HG03135 (cell line): ENCODE measurements at regions not wholly inside any gene's neighbourhood (a gene's known extent, or its start where the extent isn't known, plus 50 kb on each side); places are given as distances from the start of the nearest gene placed in this dataset.
"Not testable (repeated sequence)": the region's sequence is repeated elsewhere in the genome, so short reads cannot be mapped to it uniquely, and the experiment has no call there.

Experiments used
- ATAC-seq: cut with Tn5 transposase; IDR thresholded peaks from one replicate; pipeline ENCODE4 v1.9.1; 2021; ENCODE audit warnings: mild to moderate bottlenecking, moderate library complexity; ENCODE audit not compliant: unreplicated experiment

- ATAC-seq = no peak
Observed at GRCh38 chr14:97804056-97804455, 1006.9 kb downstream of the VRK1 start.

- no peak for ATAC-seq
Observed at GRCh38 chr14:97806891-97807290, 1009.7 kb downstream of the VRK1 start.

DNA sequence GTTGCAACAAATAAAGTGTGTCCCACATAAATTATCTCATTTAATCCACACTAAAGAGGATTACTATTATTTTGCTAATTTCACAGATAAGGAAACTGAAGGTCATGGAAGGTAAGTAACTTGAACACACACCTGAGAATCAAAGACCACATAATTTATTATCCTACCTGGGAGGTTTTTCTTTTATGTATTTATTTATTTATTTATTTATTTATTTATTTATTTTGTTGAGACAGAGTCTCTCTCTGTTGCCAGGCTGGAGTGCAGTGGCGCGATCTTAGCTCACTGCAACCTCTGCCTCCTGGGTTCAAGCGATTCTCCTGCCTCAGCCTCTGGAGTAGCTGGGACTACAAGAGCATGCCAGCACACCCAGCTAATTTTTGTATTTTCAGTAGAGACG, 1011.4 kb downstream of the VRK1 start:
- not testable (repeated sequence) for ATAC-seq

DNA sequence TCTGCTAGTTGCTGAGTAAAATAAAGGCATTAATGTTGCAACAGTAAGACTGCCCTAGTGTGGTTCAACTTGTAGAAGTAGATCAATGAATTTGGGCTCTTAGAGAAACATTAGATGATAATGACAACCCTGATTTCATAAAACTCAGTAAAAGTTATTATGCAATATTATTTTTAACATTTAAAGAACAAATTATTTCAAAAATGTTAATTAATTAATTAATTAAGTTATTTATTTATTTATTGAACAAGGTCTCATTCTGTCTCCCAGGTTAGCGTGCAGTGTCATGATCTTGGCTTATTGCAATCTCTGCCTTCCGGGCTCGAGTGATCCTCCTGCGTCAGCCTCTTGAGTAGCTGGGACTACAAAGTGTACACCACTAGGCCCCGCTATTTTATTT, 1016.4 kb downstream of the VRK1 start:
- no peak for ATAC-seq

DNA sequence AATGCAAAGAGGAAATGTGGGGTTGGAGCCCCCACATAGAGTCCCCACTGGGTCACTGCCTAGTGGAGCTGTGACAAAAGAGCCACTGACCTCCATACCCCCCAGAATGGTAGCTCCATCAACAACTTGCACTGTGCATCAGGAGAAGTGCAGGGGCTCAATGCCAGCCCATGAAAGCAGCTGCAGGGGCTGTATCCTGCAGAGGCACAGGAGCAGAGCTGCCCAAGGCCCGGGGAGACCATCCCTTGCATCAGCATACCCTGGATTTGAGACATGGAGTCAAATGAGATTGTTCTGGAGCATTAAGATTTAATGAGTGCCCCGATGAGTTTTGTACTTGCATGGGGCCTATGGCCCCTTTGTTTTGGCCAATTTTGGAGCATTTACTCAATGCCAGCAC, 1023.6 kb downstream of the VRK1 start:
- ATAC-seq = no peak

GRCh38 chr14:97824218-97824617, 1027.0 kb downstream of the VRK1 start:
- ATAC-seq = no peak

DNA sequence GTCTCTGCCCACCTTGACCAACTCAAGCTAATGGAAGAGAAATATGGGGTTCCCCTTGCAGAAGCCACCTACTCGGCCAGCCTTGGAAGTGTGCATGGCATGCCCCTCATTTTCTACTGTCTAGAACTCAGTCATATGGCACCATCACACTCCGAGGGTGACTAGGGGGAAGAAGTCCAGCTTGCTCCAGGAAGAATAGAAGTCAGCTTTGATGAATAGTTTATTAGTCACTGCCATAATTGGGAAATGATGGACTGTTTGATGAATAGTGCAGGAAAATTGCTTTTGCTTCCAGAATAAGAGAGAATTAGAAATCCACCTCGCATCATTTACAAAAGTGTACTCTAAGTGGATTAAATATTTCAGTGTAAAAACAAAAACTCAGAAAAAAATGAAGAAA, 1030.6 kb downstream of the VRK1 start:
- no peak for ATAC-seq

DNA sequence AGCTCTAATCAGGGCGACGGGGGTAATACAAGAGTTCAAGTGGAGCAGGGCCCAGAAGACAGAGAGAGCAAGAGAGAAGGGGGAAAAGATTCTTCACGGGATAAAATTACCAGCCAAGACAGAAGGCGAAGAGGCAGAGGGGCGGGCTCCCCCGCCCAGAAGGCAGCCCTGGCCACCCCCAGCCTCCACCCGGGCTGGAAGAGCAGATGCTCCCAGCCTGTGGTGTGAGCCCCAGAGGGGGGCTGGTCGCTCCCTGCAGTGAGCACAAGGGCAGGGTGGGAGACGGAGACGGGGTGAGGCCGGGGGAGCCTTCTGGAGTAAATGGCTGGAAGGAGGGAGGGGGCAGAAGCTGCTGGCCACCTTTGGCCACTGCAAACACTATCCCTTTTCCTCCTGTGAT, 1035.6 kb downstream of the VRK1 start:
- no peak for ATAC-seq

DNA sequence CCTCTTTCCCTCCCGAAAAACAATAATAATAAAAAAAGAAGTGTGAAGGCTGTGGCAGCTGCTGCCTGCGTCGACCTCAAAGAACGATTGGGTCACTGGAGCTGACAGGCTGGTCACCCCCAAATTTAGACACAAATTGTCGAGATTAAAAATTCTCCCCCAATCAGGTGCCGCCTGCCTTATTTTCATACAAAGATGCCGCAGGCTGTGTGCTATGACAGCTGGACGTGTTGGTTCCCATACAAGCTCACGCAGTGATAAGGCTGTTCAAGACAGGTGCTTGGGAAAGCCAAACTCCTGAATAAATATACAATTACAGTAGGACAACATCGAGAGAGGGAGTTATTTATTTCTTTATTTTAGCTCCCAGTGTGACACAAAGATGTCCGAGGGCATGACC, 1041.8 kb downstream of the VRK1 start:
- no peak for ATAC-seq

GRCh38 chr14:97840159-97840558, 1043.0 kb downstream of the VRK1 start:
- ATAC-seq = no peak

- no peak for ATAC-seq
Observed at GRCh38 chr14:97841762-97842161, 1044.6 kb downstream of the VRK1 start.

DNA sequence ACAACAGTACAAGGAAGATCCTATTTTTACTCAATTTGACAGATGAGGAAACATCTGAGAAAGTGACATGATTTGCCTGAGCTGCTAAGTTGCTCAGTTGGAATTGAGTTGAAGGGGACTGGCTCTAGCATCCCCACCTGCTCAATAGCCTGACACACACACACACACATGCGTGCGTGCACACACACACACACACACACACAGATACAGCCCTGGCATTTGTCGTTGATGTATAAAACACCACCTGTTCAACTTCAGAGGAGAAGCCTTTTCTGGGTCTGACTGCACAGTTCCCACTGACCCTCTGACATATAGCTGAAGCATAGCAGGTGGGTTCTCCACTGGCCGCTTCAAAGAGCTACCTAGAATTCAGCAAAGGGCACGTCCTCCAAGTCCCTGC, 1045.9 kb downstream of the VRK1 start:
- no peak for ATAC-seq

DNA sequence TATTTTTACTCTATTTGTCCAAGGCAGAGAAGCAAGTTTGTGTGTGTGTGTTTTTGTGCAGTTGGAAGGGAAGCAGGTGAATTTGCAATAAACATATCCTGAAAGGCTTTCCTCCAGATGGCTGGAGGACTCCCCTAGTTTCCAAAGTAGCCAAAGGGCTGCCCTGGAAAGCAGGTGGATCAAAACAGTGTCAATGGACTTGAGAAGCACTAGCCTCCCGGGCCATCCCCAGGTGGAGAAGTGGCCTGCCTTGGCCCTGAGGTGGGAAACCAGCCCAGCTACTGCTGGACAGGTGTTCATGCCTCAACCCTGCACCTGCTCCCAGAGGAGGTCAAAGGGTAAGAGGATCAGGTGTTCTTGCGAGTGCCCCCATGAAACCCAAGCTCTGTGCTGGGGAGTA, 1046.9 kb downstream of the VRK1 start:
- no peak for ATAC-seq

DNA sequence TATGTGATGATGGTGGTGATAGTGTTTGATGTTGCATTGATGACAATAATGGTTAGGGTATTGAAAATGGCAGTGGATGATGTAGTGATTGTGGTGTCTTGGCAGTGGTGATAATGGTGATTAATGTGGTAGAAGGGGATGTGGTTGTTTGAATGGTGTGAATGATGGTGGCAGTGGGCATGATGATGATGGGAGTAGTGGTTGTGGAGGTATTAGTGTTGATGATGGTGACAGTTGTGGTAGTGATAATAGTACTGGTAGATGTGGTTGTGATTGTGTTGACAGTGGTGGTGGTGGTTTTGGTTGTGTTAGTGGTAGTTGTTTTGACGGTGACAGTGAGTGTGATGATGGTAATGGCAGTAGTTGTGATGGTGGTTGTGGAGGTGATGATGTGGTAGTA, 1049.0 kb downstream of the VRK1 start:
- no peak for ATAC-seq

GRCh38 chr14:97848317-97848980, 1051.3 kb downstream of the VRK1 start:
- no peak for ATAC-seq

GRCh38 chr14:97850466-97850865, 1053.3 kb downstream of the VRK1 start:
- ATAC-seq = no peak

GRCh38 chr14:97850886-97851285, 1053.7 kb downstream of the VRK1 start:
- ATAC-seq = no peak

- ATAC-seq = no peak
Observed at GRCh38 chr14:97851428-97851995, 1054.3 kb downstream of the VRK1 start.

- ATAC-seq = no peak
Observed at GRCh38 chr14:97854918-97855317, 1057.7 kb downstream of the VRK1 start.

DNA sequence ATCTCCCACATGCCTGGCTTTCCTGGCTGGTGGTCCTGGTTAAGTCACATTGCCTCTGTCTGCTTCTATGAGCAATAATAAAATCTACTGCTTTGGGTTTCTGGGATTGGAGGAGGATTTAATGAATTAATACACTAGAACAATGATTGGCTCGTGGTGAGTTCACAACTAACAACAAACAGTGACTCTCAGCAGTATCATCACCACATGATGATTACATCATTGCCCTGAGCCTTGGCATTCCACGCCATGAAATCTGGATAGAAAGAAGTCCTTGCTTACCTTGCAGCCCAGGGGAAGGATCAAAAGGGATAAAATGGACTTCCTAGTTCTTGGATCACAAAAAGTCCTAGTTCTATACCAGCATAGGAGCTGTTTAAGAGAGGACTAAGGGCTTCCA, 1069.0 kb downstream of the VRK1 start:
- no peak for ATAC-seq

DNA sequence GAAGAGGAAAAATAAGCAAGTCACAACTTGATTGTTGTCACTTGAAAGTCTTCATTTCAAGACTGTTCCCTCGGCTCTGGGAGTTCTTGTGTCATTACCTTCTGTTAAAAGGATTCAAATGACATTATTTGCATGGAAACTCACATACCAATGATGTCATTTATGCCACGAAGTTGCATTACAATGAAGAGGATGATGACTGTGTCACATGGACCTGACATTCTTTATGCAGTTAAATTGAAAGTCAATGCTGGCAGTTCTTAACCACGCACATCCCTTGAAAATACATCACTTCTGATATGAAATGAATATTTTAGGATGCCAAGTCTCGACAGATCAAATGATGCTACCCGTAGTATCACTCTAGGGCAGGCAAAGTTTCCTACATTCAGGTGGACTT, 1069.5 kb downstream of the VRK1 start:
- no peak for ATAC-seq

- ATAC-seq = no peak
Observed at GRCh38 chr14:97873291-97873690, 1076.1 kb downstream of the VRK1 start.

- ATAC-seq = no peak
Observed at GRCh38 chr14:97874394-97874793, 1077.2 kb downstream of the VRK1 start.
